Neural progenitor cell (in vitro differentiated cells): ENCODE measurements at regions not wholly inside any gene's neighbourhood (a gene's known extent, or its start where the extent isn't known, plus 50 kb on each side); places are given as distances from the start of the nearest gene placed in this dataset.

Source experiments
- DNase-seq: peaks from one replicate; pipeline ENCODE4 v3.0.0-alpha.2; 2016; ENCODE audit warnings: low spot score
- H2AFZ ChIP-seq: fragments of 200-600 bp; sonication (generic); replicated peaks from 2 replicates; pipeline ENCODE4 v1.6.1; 2016; ENCODE audit warnings: antibody characterized with exemption
- H3F3A ChIP-seq: fragments of 200-600 bp; sonication (generic); 2 replicates; pipeline ENCODE4 v1.6.1; 2016; ENCODE audit warnings: antibody characterized with exemption, low read depth
- H3K27ac ChIP-seq: fragments of 200-600 bp; sonication (generic); 2 replicates; pipeline ENCODE4 v1.5.1; 2016; ENCODE audit warnings: mild to moderate bottlenecking
- H3K27me3 ChIP-seq: fragments of 200-600 bp; sonication (generic); 2 replicates; pipeline ENCODE4 v1.6.1; 2016; ENCODE audit warnings: mild to moderate bottlenecking, moderate library complexity
- H3K36me3 ChIP-seq: fragments of 200-600 bp; sonication (generic); 2 replicates; pipeline ENCODE4 v1.5.1; 2016
- H3K4me1 ChIP-seq: fragments of 200-600 bp; sonication (generic); 2 replicates; pipeline ENCODE4 v1.6.1; 2016; ENCODE audit warnings: mixed run types
- H3K4me2 ChIP-seq: fragments of 200-600 bp; sonication (generic); 2 replicates; pipeline ENCODE4 v1.6.1; 2016
- H3K4me3 ChIP-seq: fragments of 200-600 bp; sonication (generic); 2 replicates; pipeline ENCODE4 v1.5.1; 2016
- H3K79me2 ChIP-seq: fragments of 200-600 bp; sonication (generic); 2 replicates; pipeline ENCODE4 v1.6.1; 2016; ENCODE audit warnings: low read depth
- H3K9ac ChIP-seq: fragments of 200-600 bp; sonication (generic); 2 replicates; pipeline ENCODE4 v1.6.1; 2016
- H3K9me3 ChIP-seq: fragments of 200-600 bp; sonication (generic); 2 replicates; pipeline ENCODE4 v1.5.1; 2016; ENCODE audit warnings: low read depth
- H4K20me1 ChIP-seq: fragments of 200-600 bp; sonication (generic); 2 replicates; pipeline ENCODE4 v1.6.1; 2016; ENCODE audit warnings: low read depth
- H3K27ac Mint-ChIP-seq: 3 replicates; pipeline ENCODE4 v1.8.0; 2021; ENCODE audit warnings: mixed read lengths
- H3K27me3 Mint-ChIP-seq: 2 replicates; pipeline ENCODE4 v1.8.0; 2022; ENCODE audit warnings: low read depth, mild to moderate bottlenecking, inconsistent platforms, moderate library complexity, mixed read lengths; ENCODE audit not compliant: insufficient read depth
- H3K36me3 Mint-ChIP-seq: 3 replicates; pipeline ENCODE4 v1.8.0; 2021; ENCODE audit warnings: mixed read lengths
- H3K4me1 Mint-ChIP-seq: 3 replicates; pipeline ENCODE4 v1.8.0; 2021; ENCODE audit warnings: mixed read lengths
- H3K4me3 Mint-ChIP-seq: 3 replicates; pipeline ENCODE4 v1.8.0; 2021; ENCODE audit warnings: mild to moderate bottlenecking, moderate library complexity, mixed read lengths
- H3K9me3 Mint-ChIP-seq: 3 replicates; pipeline ENCODE4 v1.8.0; 2020; ENCODE audit warnings: mixed read lengths
- CTCF ChIP-seq: fragments of 200-600 bp; sonication (generic); IDR thresholded peaks from 2 replicates; pipeline ENCODE4 v1.5.1; 2017; ENCODE audit warnings: antibody characterized with exemption, mild to moderate bottlenecking
- EZH2 ChIP-seq: fragments of 200-600 bp; sonication (generic); IDR thresholded peaks from 2 replicates; pipeline ENCODE4 v1.6.1; 2017; ENCODE audit warnings: antibody characterized with exemption, mild to moderate bottlenecking, moderate library complexity
- EZH2phosphoT487 ChIP-seq: fragments of 200-600 bp; sonication (generic); IDR thresholded peaks from 2 replicates; pipeline ENCODE4 v1.6.1; 2017; ENCODE audit warnings: antibody characterized with exemption

GRCh38 chr6:67538032-67538431 is 1097.0 kb upstream of the ADGRB3 start:
- Histone ChIP-seq H3F3A (no peaks in the 10 kb centered on the region), H3K4me1 (no peaks in the 10 kb centered on the region), H3K27me3 (no peaks in the 10 kb centered on the region), H3K79me2 (no peaks in the 10 kb centered on the region), H3K27ac (no peak overlapping the region), H3K9me3 (no peaks in the 10 kb centered on the region), H3K36me3 (no peaks in the 10 kb centered on the region), H4K20me1 (no peaks in the 10 kb centered on the region), H2AFZ (no peak overlapping the region), H3K9ac (no peak overlapping the region), H3K4me3 (no peak overlapping the region), H3K4me2 (no peak overlapping the region)
- Mint-ChIP-seq H3K27me3 (peaks cover 2% of the 10 kb centered on the region), H3K4me3 (no peak overlapping the region), H3K36me3 (no peaks in the 10 kb centered on the region), H3K4me1 (no peaks in the 10 kb centered on the region), H3K27ac (no peak overlapping the region), H3K9me3 (peaks cover 5% of the 10 kb centered on the region)
- no peak for DNase-seq
- TF ChIP-seq CTCF: no peak
- no peak for TF ChIP-seq EZH2
- no peak for TF ChIP-seq EZH2phosphoT487

GRCh38 chr6:67535946-67536345 is 1099.1 kb upstream of the ADGRB3 start:
- no peaks in the 10 kb centered on the region for H3K9me3 ChIP-seq
- no peak for TF ChIP-seq EZH2phosphoT487
- no peak for TF ChIP-seq EZH2
- no peak for TF ChIP-seq CTCF
- no peak overlapping the region for H3K4me3 ChIP-seq
- no peak overlapping the region for H3K9ac ChIP-seq
- no peaks in the 10 kb centered on the region for H3K79me2 ChIP-seq
- no peaks in the 10 kb centered on the region for H3K36me3 ChIP-seq
- no peaks in the 10 kb centered on the region for H3K9me3 Mint-ChIP-seq
- no peaks in the 10 kb centered on the region for H4K20me1 ChIP-seq
- H3K27ac Mint-ChIP-seq: no peak overlapping the region
- no peak overlapping the region for H2AFZ ChIP-seq
- no peak for DNase-seq
- H3K27me3 ChIP-seq: no peaks in the 10 kb centered on the region
- no peak overlapping the region for H3K27ac ChIP-seq
- no peak overlapping the region for H3K4me3 Mint-ChIP-seq
- H3K4me2 ChIP-seq: no peak overlapping the region
- no peaks in the 10 kb centered on the region for H3K4me1 Mint-ChIP-seq
- no peaks in the 10 kb centered on the region for H3F3A ChIP-seq
- H3K36me3 Mint-ChIP-seq: no peaks in the 10 kb centered on the region
- H3K4me1 ChIP-seq: no peaks in the 10 kb centered on the region
- H3K27me3 Mint-ChIP-seq: peaks cover 2% of the 10 kb centered on the region

DNA sequence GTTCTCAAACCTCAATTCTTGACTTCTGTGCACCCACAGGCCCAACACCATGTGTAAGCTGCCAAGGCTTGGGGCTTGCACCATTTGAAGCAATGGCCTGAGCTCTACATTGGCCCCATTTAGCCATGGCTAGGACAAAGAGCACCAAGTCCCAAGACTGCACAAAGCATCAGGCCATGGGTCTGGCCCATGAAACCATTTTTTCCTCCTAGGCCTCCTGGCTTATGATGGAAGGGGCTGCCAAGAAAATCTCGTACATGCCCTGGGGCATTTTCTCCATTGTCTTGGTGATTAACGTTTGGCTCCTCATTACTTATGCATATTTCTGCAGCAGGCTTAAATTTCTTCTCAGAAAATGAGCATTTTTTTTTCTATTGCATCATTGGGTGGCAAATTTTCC is 1128.7 kb upstream of the ADGRB3 start:
- Mint-ChIP-seq H3K9me3 (peaks cover 5% of the 10 kb centered on the region), H3K27ac (no peak overlapping the region), H3K36me3 (no peaks in the 10 kb centered on the region), H3K4me1 (no peaks in the 10 kb centered on the region), H3K27me3 (peaks cover 2% of the 10 kb centered on the region), H3K4me3 (no peak overlapping the region)
- Histone ChIP-seq H3F3A (no peaks in the 10 kb centered on the region), H3K27ac (no peak overlapping the region), H3K4me3 (no peak overlapping the region), H3K9ac (no peak overlapping the region), H3K9me3 (no peaks in the 10 kb centered on the region), H4K20me1 (no peaks in the 10 kb centered on the region), H3K4me2 (no peak overlapping the region), H3K36me3 (no peaks in the 10 kb centered on the region), H3K4me1 (no peaks in the 10 kb centered on the region), H3K79me2 (no peaks in the 10 kb centered on the region), H3K27me3 (no peaks in the 10 kb centered on the region), H2AFZ (no peak overlapping the region)
- DNase-seq: no peak
- TF ChIP-seq EZH2 (no peak), CTCF (no peak), EZH2phosphoT487 (no peak)

DNA sequence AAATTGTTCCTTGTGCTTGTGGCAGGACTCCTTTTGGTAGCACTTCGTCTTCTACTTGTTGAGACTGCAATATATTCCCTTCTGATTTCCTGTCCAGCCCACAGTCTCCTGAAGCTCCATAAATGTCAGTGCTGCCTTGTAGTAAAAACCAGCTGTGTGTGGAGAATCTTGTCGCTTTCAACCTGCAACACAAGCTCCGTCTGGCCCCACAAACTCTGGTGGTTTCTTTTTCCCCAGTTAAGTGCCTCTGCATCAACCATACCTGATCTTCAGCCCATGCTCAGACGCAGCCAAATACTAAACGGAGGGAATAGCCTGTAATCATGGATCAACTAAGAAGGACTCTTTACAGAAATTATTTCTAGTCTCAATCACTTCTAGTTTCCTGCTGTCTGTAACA is 1133.3 kb upstream of the ADGRB3 start:
- Mint-ChIP-seq H3K4me3 (no peak overlapping the region), H3K4me1 (no peaks in the 10 kb centered on the region), H3K27ac (no peak overlapping the region), H3K9me3 (peaks cover 5% of the 10 kb centered on the region), H3K36me3 (no peaks in the 10 kb centered on the region), H3K27me3 (no peaks in the 10 kb centered on the region)
- Histone ChIP-seq H3K4me2 (no peak overlapping the region), H3K9ac (no peak overlapping the region), H3F3A (no peaks in the 10 kb centered on the region), H2AFZ (peak overlapping the region; percentile 68), H3K79me2 (no peaks in the 10 kb centered on the region), H3K36me3 (no peaks in the 10 kb centered on the region), H3K4me1 (no peaks in the 10 kb centered on the region), H3K9me3 (no peaks in the 10 kb centered on the region), H3K27ac (no peak overlapping the region), H3K27me3 (no peaks in the 10 kb centered on the region), H3K4me3 (no peak overlapping the region), H4K20me1 (no peaks in the 10 kb centered on the region)
- TF ChIP-seq CTCF (no peak), EZH2phosphoT487 (no peak), EZH2 (no peak)
- no peak for DNase-seq
